Left lung (tissue), 4 donors: ENCODE measurements at regions not wholly inside any gene's neighbourhood (a gene's known extent, or its start where the extent isn't known, plus 50 kb on each side); places are given as distances from the start of the nearest gene placed in this dataset.

Experiments
- ATAC-seq: fragments of 200-7000 bp; cut with Tn5 transposase; one replicate; pipeline ENCODE4 v1.9.1; 2020; ENCODE audit warnings: moderate library complexity
- DNase-seq, 4 donors: peaks; one replicate each; pipeline ENCODE4 v3.0.0-alpha.2; 2013 to 2020
- H3K27ac ChIP-seq, 2 donors: fragments of 200-600 bp; sonication (generic) in 1 of 2; one replicate each; pipeline versions ENCODE4 v1.5.0 to v1.8.0; 2020 to 2021
- H3K27me3 ChIP-seq, 2 donors: fragments of 200-600 bp; sonication (generic) in 1 of 2; one replicate each; pipeline versions ENCODE4 v1.5.0 to v1.8.0; 2020 to 2021
- H3K36me3 ChIP-seq, 2 donors: fragments of 200-600 bp; sonication (generic) in 1 of 2; one replicate each; pipeline versions ENCODE4 v1.5.0 to v1.8.0; 2020 to 2021
- H3K4me1 ChIP-seq, 2 donors: fragments of 200-600 bp; one replicate each; pipeline ENCODE4 v1.8.0; 2021
- H3K4me3 ChIP-seq, 2 donors: fragments of 200-600 bp; sonication (generic) in 1 of 2; one replicate each; pipeline versions ENCODE4 v1.5.0 to v1.8.0; 2020 to 2021; ENCODE audit warnings: mild to moderate bottlenecking in 1 of 2
- H3K9me3 ChIP-seq, 2 donors: fragments of 200-600 bp; sonication (generic) in 1 of 2; one replicate each; pipeline versions ENCODE4 v1.5.0 to v1.8.0; 2020 to 2021
- CTCF ChIP-seq, 2 donors: fragments of 200-600 bp; sonication (generic) in 1 of 2; IDR thresholded peaks; one replicate each; pipeline versions ENCODE4 v1.5.0 to v1.8.0; 2021; ENCODE audit warnings: antibody characterized with exemption in 2 of 2
- intact Hi-C, 2 donors: fragments of 100-400 bp; cut with DNase I; formaldehyde crosslinking; loops; one replicate each; pipeline versions ENCODE4 v1.11.2 to v1.14.2; 2022
- donor health status: DM: no; HTN: yes; CAD: no.
- donor health status: DM: no; HTN: no; CAD: no.

DNA sequence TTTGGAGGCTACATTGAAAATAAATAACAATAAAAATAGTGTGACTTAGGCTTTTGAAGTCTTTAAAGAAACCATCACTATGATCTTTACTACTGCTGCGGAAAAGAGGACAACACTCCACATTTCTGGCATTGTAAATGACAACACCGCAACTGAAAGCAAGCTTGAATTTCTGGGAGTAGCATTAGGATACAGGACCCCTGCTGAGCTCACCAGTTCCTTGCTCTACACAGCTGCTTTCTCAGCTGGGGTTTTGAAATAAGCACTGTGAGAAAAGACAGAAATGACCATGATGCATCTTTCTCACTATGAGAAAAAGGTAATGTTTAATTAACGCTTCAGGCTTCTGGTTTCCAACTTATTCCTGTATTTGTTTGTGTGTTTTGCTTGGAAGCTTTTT lies 168.0 kb downstream of the TAF11L14 start:
- intact Hi-C loops = no loop called here
- ATAC-seq = no peak
- TF ChIP-seq CTCF (IDR thresholded peaks at IDR 0.05) = no peak

DNA sequence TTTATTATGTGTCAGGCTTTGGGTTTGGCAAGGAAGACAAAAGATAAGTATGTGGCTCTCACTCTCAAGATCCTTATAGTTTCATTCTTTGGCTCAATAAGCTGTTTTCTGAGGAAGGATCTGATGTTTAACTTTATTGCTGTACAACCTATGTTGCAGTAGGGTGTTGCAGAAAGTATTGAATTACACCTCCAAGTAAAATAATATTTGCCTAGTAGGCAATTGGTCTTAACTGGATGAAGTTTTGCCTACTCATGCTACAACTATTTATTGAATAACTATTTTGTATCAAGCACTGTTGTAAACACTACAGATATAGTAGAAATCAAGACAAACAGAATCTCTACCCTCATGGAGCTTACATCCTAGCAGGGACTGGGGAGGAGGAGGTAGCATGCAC lies 169.7 kb downstream of the TAF11L14 start:
- no peak for TF ChIP-seq CTCF (IDR thresholded peaks at IDR 0.05)
- DNase-seq (no peak), ATAC-seq (no peak)
- Histone ChIP-seq H3K36me3 (no peaks in the 10 kb centered on the region), H3K4me3 (no peak overlapping the region), H3K27me3 (no peaks in the 10 kb centered on the region), H3K9me3 (no peaks in the 10 kb centered on the region), H3K4me1 (no peaks in the 10 kb centered on the region), H3K27ac (no peak overlapping the region)
- intact Hi-C loops = no loop called here

More for the DNA sequence above, 168.0 kb downstream of the TAF11L14 start:
- no peaks in the 10 kb centered on the region for H3K36me3 ChIP-seq
- no peaks in the 10 kb centered on the region for H3K4me1 ChIP-seq
- no peak overlapping the region for H3K4me3 ChIP-seq
- H3K27me3 ChIP-seq = no peaks in the 10 kb centered on the region
- no peak for DNase-seq
- no peak overlapping the region for H3K27ac ChIP-seq
- no peaks in the 10 kb centered on the region for H3K9me3 ChIP-seq

GRCh38 chr5:17805227-17805825 lies 171.1 kb downstream of the TAF11L14 start:
- no peak for ATAC-seq
- intact Hi-C loops = no loop called here
- no peaks in the 10 kb centered on the region for H3K9me3 ChIP-seq
- DNase-seq = no peak
- TF ChIP-seq CTCF (IDR thresholded peaks at IDR 0.05) = no peak
- H3K4me1 ChIP-seq = no peaks in the 10 kb centered on the region
- H3K27me3 ChIP-seq = no peaks in the 10 kb centered on the region
- no peak overlapping the region for H3K4me3 ChIP-seq
- H3K27ac ChIP-seq = no peak overlapping the region
- H3K36me3 ChIP-seq = no peaks in the 10 kb centered on the region

- Histone ChIP-seq H3K9me3 (no peaks in the 10 kb centered on the region), H3K4me3 (no peak overlapping the region), H3K27me3 (no peaks in the 10 kb centered on the region), H3K36me3 (no peaks in the 10 kb centered on the region), H3K27ac (no peak overlapping the region), H3K4me1 (no peaks in the 10 kb centered on the region)
- intact Hi-C loops = no loop called here
- DNase-seq (no peak), ATAC-seq (no peak)
- no peak for TF ChIP-seq CTCF (IDR thresholded peaks at IDR 0.05)
These were observed 172.7 kb downstream of the TAF11L14 start for GRCh38 chr5:17806818-17807468.

DNA sequence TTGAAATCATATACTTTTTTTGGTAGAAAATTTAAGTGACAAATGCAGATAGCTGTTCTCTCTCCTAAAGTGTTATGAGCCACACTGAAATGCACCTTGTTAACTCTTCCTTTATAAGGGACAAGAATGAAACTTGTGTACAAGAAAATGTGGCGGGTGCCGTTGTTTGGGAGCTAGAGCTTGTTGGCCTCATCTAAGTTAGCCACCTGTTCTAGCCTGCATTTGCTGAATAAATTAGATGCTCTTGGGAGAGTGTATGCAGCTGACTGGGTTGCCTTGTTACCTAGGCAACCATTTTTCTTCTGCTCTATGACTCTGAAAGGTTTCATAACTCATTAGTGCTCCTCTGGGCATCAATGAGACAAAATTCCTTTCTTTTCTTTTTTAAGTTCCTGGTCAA lies 174.3 kb downstream of the TAF11L14 start:
- no peak for DNase-seq
- no peak overlapping the region for H3K4me3 ChIP-seq

More for the DNA sequence above, 174.3 kb downstream of the TAF11L14 start:
- Histone ChIP-seq H3K27me3 (no peaks in the 10 kb centered on the region), H3K27ac (no peak overlapping the region), H3K36me3 (no peaks in the 10 kb centered on the region), H3K4me1 (no peaks in the 10 kb centered on the region), H3K9me3 (no peaks in the 10 kb centered on the region)
- intact Hi-C loops = no loop called here
- ATAC-seq = no peak
- no peak for TF ChIP-seq CTCF (IDR thresholded peaks at IDR 0.05)
